ENCODE measurements at regions not wholly inside any gene's neighbourhood (a gene's known extent, or its start where the extent isn't known, plus 50 kb on each side); places are given as distances from the start of the nearest gene placed in this dataset.
"Not testable (repeated sequence)": the region's sequence is repeated elsewhere in the genome, so short reads cannot be mapped to it uniquely, and the experiment has no call there.

DNA sequence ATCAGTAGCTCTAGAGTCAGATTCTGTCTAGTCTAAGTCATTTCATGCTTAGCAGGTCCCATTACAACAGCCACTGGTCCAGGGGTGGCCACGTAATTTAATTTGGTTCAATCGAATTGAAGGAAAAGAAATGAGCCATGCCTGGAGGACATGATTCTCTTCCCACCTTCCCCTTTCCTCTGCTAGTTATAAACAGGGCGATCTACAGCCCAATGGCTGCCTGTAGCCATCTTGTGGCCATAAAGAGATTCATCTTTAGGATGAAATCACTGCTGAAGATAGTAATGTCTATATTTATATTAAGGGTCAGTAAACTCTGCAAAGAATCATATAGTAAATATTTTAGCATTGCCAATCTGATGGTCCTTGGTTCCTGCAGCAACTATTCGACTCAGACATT lies 107.4 kb downstream of the SPDYE17 start:
- not testable (repeated sequence) for DNase-seq

DNA sequence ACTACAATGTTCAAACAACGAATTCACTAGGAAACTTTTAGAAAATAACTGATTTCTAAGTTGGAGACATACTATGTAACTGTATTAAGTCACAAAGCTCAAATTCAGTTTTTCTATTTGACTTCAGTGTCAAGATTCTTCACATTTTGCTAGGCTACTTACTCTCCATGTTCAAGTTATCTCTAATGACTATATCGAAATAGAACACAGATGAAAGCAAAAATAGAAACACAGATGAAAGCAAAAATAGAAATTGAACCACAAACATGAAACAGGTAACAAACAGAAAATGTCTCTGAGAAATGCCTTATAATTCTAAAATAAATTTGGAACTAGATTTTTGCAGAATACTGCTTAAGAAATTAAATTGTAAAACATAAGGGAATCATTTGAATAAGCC lies 113.5 kb downstream of the SPDYE17 start:
- DNase-seq: not testable (repeated sequence)

DNA sequence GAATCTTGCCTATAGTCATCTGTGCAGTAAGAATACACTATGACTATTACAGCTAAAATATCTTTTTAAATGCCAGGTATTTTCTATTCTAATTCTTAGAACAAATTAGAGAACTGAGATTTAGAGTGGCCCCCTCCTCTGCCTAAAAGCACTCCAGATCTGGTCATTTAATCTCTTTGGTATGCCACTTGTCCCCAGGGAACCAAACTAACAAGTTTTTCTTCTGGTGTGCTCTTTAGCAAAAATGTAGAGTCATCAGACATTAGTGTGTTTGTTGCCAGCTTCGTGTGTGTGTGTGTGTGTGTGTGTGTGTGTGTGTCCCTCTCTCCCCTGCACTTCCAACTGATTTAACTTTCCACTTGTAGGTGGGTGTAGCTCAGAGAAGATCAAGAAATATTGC lies 117.8 kb downstream of the SPDYE17 start:
- not testable (repeated sequence) for DNase-seq

DNA sequence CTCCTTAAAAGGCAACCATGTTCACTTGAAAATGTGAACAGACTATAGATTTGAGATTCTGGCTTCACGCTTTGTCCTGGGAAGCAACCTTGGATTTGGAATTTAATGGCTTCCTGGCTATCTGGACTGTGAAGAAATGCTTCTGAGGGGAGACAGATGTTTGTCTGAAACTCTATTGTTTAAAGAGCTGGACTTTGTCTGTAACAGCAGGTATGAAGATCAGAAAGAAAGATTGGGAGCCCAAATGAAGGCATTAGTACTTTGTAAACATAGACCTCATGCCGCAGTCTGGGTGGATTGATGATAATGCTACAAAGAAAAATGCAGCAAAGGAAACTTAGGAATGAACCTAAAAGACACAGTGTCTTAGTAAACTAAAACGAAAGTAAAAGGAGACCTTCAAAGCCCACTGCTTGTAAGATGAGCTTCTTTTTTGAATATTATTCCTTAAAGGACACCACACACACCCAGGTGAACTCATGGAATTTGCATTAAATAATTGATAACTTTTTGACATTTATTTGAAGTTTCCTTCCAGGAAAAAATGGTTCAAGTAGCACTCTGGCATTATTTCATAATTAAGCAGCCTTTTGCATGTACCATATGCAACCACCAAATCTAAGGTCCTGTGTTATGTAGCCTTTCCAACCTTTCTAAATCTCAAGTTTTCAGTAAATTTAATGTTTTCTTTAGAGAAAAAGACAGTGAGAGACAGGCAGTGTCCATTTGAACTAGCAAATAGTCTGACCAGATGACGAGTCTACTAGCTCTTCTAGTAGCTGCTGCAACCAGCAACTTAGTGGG lies 119.9 kb downstream of the SPDYE17 start:
- not testable (repeated sequence) for DNase-seq

DNA sequence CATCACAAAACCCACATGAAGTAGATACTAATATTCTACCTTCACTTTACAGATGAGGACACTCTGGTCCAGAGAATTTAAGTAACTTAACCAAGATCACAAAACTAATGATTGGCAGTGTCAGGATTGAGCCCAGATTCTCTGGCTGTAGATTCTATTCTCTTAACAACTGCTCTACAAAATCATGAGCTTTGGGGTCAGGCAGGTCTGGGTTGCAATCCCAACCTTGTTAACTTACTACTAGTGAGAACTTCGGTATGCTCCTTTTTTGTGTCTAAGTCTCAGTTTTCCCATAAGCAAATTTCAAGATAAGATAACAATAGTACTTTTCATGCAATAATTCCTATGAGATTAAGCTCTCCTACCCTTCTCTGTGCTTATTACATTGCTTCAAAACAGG lies 127.5 kb downstream of the SPDYE17 start:
- not testable (repeated sequence) for DNase-seq

DNA sequence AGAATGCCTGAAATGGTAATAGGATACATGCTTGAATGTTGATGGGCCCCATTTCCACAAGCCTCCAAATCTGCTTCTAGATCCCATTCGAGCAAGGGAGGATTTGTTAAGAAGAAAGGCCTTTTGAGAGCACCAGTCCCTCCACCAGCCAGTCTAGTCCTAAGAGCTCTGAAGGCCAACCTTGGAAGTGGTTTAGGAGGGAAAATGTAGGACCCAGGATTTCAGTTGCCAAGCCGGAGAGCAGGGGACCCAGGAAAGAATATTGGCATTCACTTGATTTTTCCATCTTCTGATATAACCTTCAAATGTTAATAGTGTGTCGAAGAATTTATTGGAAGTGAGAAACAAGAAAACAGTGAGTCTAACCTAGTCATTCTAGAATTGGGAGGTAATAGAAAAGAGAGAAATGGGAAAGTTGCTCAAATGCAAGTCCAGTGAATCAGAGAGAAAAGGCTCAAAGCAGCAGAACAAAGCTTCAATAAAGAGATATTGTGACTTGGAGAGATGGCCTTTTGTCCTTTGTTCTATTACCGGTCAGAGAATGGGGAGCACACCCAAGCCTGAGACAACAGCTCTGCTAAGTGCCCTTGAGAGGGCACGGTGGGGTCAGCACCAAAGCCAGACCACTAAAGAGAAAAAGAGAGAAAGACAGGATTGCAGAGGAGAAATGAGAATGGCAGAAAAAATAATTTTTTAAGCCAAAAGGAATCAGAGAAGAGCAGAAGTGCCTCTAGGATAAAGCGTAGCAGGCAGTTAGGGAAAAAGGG lies 130.0 kb downstream of the SPDYE17 start:
- not testable (repeated sequence) for DNase-seq

DNA sequence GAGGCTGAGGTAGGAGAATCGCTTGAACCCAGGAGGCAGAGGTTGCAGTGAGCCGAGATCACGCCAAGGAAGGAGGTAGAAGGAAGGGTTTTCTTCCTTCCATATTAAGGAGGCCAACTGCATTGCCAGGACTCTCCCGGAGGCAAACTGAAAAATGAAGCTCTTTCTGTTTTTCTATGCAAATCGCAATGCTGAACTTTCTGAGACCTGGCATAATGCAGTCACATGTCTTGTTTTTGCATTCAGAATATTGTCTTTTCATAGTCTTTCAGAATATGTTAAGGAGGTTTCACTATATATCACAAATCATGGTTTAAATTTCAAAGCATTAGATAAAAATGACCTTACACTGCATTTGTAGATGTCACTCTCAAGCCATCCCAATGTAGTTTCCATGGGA lies 133.4 kb downstream of the SPDYE17 start:
- DNase-seq: not testable (repeated sequence)

DNA sequence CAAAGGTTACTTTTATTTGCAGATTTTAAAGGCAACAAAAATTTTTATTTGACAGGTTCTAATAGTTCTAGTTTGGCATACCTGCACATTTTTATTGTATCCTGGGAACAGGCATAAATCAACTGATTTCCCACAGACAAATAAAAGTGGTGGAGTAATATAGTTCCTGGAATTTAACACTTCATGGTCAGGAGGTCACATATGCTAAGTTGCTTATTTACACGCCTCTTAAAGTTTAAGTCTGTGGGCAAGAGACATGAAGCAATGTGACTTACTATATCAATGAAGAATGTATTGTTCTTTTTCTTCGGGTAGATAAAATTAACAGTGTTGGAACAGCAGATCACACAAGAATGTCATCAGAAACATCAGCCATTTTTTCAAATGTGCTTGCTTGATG lies 135.2 kb downstream of the SPDYE17 start:
- DNase-seq: not testable (repeated sequence)

DNA sequence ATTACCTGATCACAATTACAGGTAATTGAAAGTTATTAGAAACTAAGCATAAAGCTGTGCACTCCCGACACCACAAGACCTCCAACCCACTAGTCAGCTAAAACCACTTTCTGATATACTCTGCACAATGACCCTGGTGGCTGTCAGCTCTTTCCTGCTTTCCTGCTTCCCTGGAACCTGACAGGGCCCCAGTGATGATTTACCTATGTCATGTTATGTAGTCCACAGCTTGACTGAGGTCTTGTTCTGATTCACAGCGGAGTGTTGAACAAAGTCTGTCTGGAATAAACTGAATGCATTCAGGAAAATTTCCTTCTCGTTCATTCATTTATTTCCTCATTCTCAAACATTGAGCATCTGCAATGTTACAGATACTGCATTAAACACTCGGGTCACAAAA lies 136.5 kb downstream of the SPDYE17 start:
- DNase-seq: not testable (repeated sequence)

DNA sequence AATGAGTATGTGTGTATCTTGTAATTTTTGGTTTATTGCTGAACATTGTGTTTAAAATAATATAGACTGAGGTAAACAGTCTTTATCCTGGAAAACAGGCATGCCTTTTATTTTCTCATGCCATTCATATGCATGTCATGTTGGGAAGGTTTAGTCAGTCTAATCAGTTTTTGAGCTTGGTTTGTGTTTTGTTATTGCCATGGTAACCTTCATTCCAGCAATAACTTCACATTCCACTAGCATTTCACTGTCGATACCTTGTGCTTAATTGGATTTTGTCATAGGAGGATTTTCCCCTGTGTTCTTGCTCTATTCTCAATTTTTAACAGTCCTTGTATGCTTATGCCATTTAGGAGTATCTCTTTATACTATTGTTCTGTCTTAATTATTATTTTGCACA lies 140.4 kb downstream of the SPDYE17 start:
- not testable (repeated sequence) for DNase-seq

DNA sequence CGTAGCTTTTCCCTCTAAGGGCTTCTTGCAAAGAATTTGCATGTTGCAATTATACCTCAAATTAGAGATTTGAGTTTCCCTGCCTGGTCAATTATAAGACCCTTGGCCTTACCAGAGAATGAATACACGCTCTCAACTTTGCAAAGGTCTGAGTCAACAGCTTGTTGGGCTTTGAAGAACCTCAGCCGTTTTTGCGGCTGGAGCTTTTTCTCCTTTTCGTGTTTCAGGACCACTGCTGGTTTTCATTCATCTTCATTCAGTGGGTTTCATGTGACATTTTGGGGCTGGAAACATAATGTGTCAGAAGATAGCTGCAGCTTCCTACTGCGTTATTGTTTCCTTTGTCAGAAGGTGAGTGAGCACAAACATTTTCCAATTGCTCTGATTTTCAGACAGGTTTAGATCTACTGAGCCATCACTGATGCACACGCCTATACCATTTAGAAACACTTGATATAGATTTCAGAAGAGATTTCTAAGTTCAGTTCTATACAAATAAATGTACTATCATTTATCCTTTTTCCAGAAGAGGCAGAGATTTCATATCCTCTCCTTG lies 152.3 kb downstream of the SPDYE17 start:
- not testable (repeated sequence) for DNase-seq

DNA sequence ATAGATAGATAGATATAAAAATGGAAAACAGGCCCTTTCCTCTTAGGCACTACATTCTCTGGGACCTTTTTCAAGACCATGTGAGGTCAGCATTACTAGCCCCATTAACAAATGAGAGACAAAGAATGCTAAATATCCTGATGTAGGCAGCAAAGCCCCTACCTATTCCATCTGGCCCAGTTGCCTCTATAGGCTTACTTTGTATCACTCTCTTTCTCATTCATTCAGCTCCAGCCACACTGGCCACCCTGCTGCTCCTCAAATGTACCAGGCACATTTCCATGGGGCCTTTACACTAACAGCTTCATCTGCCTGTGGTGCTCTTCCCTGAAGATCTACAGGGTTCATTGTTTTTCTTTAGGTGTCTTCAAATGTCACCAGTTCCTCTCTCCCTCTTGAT lies 156.4 kb downstream of the SPDYE17 start:
- DNase-seq: not testable (repeated sequence)

DNA sequence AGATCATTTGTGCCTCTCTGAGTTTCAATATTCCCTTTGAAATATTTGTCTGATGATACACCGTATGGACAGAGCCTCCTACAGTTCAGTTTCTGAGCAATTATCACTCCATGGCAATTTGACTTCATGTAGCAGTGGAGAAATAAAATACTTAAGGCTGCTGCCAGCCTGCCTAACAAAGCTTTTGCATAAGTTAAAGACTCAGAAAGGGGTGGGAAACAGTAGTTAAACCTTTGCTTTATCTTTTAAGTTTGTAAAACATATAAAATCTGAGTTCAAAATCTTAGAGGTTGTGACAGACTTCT lies 161.7 kb downstream of the SPDYE17 start:
- not testable (repeated sequence) for DNase-seq

DNA sequence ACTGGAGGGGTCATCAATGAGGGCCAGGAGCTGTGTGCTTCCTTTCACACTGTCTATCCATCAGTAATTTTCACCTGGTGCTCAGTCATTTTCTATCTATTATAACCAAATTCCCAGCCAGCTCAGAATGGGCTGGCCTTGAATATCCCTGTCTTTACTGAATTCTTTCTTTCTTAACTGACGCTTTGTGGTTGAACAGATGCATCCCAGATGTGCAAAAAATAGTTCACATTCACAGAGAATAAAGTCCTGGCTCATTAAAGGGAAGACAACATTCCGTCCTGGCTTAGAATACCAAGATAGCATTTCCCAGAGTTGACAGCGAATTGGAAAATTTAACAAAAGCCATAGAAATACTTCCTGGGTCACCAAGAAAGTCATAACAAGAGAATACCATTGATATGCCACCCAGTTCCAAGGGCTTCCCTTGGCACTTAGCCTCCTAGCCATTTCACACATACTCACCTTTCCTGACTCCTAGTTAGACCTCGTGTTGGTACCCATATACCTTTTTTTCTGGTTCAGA lies 164.7 kb downstream of the SPDYE17 start:
- DNase-seq: not testable (repeated sequence)

DNA sequence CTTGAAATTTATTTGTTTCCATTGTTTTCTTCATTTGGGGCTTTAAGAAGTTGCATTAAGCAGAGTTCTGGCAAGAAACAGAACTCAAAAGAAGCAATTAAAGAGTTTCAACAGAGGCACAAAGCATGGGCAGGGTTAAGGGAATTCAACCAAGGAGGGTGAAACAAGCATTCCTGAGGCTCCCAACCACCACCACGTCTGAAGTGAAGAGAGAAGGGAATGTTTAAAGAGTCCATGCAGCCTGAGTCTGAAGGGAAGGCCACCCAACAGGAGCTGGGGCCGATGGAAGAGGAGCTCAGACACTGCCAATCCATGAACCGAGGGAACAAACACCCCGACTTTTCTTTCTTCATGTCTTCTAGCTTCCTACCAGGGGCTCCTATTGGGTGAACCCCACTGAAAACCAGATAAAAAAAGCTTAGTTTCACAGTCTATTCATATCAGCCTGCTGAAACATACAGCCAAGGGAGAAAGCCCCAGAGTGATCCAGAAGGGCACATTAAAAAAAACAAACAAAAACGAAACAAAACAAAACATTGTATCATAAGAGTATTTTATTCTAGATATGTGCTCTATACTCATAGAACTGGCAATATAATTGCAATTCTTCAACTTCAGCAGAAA lies 168.9 kb downstream of the SPDYE17 start:
- DNase-seq: not testable (repeated sequence)

DNA sequence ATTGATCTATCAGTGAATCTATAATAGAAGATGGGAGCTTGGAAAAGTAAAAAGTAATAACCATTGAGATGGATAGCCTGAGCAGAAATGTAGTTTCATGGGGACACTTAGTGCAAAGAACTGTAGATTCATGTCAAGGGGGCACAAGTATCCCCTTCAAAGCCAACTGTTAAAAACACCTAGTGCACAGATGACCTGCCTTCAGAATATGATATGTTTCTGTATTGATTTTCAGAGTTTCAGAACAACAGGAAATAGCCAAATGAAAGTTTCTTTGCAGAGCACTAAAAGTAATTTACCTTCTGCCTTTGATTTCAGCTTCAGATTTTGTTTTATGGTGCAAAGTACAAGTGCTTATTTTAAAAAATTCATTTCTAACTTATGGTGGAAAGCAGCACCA lies 169.9 kb downstream of the SPDYE17 start:
- not testable (repeated sequence) for DNase-seq

DNA sequence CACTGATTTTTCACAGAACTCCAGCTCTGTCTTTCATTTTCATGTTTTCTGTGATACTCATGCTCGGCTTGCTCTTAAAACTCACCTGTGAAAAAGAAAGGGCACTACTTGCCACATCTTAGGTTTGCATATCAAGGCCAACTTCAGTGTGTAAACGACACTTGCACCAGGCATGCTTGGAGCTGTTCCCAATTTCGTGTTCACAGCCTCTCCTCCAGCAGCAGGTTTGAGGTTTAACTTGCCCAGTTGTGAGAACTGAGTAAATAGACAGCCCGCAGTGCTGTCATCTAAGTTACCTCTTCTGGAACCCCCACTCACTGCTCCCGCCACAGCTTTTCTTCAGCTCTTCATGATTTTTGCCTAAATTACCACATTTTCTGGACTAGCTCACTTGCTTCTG lies 172.2 kb downstream of the SPDYE17 start:
- not testable (repeated sequence) for DNase-seq

DNA sequence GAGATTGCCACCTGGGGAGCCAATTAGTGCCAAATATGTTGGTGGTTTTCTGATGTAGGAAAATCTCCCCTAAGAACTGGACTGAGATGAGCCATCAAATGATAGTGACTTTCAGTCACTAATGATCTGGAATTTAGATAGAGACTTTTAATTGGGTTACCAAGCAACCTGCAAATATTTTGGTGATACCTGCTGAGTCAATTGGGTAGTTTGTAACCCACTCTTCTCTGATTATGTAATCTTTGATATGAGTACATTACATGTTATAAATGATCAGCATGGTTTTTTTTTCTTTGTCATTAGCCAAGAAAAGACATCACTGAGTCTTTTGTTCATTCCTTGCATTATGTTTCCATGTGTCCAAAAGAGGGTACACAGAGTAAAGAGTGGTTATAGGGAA lies 177.5 kb downstream of the SPDYE17 start:
- DNase-seq: not testable (repeated sequence)

DNA sequence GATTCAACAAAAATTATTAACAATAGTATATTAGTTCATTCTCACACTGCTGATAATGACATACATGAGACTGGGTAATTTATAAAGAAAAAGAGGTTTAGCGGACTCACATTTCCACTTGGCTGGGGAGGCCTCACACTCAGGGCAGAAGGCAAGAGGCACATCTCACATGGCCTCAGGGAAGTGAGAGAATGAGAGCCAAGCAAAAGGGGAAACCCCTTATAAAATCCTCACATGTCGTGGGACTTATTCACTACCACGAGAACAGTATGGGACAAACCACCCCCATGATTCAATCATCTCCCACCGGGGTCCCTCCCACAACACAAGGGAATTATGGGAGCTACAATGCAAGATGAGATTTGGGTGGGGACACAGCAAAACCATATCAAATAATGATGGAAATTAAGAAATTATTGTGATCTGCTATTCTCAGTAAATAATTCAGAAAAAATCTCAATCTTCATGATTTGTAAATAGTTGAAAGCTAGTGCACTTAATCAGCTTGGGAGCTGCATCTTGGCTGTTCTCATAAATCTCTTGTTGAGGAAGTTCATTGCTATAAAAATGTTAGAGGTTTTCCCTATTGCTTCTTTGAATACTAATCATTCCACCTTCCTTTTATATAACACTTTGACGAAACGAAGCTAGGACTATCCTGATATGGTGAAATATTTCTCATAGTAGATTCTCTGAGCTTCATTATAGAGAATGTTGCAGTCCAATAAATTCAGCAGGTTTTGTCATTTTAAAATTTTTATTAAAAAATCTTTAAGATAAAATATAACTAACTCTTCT lies 179.2 kb downstream of the SPDYE17 start:
- DNase-seq: peak; percentile 7 to 23 (median 21)

DNA sequence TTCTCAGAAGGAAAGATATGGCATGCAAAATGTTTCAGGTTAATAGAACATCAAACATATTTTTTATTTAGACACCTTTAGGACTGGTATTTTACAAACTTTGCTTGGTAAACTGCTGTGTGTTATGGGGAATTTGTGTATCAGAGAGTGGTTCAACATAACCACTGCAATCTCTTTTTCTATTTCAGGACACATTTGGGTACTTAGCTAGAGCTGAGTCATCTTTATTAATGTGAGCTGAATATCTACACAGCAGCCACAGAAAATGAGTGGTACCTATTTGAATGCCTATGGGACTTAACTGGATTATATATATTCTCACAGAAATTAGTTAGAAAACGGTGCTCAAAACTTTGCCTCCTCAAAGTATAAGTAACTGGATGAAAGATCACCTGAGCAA lies 179.8 kb downstream of the SPDYE17 start:
- not testable (repeated sequence) for DNase-seq

DNA sequence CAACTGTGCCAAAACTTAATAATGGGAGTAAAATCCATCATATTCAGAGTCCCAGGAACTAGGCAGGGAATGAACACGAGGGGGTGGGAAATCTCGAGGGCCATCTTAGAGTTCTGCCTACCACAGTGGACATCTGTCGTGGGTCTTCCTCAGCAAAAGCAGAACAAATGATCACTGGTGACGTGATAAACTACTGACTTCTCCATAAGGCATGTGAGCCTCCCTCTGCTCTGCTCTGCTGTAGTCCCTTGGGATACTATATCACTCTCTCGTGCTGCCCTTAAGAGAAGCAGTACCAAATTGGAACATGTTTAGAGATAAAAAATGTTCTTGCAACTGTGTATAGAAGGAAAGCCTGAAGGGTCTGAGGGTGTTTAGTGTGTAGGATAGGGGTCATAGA lies 180.5 kb downstream of the SPDYE17 start:
- DNase-seq: not testable (repeated sequence)

DNA sequence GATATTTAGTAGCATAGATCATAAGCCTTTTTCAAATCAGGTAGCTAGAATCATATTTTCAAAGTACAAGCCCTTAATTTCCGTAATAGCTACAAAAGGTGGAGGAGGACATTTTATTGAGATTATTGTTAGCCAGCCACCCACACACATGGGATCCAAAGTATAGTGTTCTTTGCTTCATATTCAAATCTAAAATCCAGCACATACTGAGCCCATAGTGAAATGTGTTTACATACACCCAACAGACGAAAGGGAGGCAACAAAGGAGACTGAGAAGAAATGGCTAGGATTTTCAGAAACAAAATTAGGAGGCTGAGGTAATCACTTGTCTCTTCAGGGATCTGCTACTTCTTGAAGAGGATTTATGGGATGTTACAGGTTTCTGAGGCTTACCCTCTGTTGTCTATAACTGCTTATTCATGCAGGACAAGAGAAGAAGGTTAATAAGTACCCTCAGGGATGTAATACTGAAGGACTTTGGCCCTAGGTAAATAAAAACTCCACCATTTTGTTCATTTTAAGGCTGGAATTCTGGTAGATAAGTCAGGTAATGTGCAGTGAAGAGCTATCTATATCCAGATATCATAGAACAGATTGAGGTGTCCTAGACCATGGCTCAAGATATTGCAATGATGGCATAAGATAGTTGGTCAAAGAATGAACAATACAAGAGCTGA lies 182.1 kb downstream of the SPDYE17 start:
- not testable (repeated sequence) for DNase-seq

Measured in suppressor macrophage treated with lipopolysaccharide for 1 hour (primary cell).